GM10266 (cell line): ENCODE measurements at regions not wholly inside any gene's neighbourhood (a gene's known extent, or its start where the extent isn't known, plus 50 kb on each side); places are given as distances from the start of the nearest gene placed in this dataset.

Experiments
- DNase-seq: peaks from one replicate; pipeline ENCODE4 v3.0.0; 2012; ENCODE audit errors: extremely low spot score
- CTCF ChIP-seq: IDR thresholded peaks from 2 replicates; pipeline ENCODE4 v1.5.1; 2012; ENCODE audit warnings: mild to moderate bottlenecking, low read depth; ENCODE audit not compliant: control insufficient read depth, insufficient read depth; ENCODE audit errors: missing control alignments

- no peak for TF ChIP-seq CTCF
- peak; percentile 77 for DNase-seq
Measured at GRCh38 chr9:89815903-89816573, 211.2 kb downstream of the GADD45G start.

GRCh38 chr9:89817151-89817950, 212.5 kb downstream of the GADD45G start:
- TF ChIP-seq CTCF = no peak
- no peak for DNase-seq

GRCh38 chr9:89820337-89820736, 215.5 kb downstream of the GADD45G start:
- DNase-seq = no peak
- no peak for TF ChIP-seq CTCF

GRCh38 chr9:89821081-89821480, 216.3 kb downstream of the GADD45G start:
- no peak for DNase-seq
- TF ChIP-seq CTCF = no peak

- no peak for TF ChIP-seq CTCF
- DNase-seq = no peak
Measured at GRCh38 chr9:89822996-89823395, 218.2 kb downstream of the GADD45G start.

GRCh38 chr9:89825669-89826068, 220.9 kb downstream of the GADD45G start:
- DNase-seq = no peak
- TF ChIP-seq CTCF = no peak

- no peak for DNase-seq
- no peak for TF ChIP-seq CTCF
Measured at GRCh38 chr9:89826186-89826585, 221.4 kb downstream of the GADD45G start.
